Fibroblast of lung (primary cell): ENCODE measurements at regions not wholly inside any gene's neighbourhood (a gene's known extent, or its start where the extent isn't known, plus 50 kb on each side); places are given as distances from the start of the nearest gene placed in this dataset.

Experiments used
- EZH2 ChIP-seq: IDR thresholded peaks from 2 replicates; pipeline ENCODE4 v1.5.1; 2012; ENCODE audit warnings: low read length, control low read depth, mild to moderate bottlenecking; ENCODE audit errors: missing control alignments
- TF ChIP-seq, protein P1 (sequence below), 2 donors: IDR thresholded peaks in 1 of 2; conservative IDR thresholded peaks in 1 of 2; 1 replicate in 1 of 2; 2 replicates in 1 of 2; pipeline ENCODE4 v1.5.1; 2011 to 2012; ENCODE audit warnings: low read length in 2 of 2, control low read depth in 1 of 2, inconsistent platforms in 1 of 2, low read depth in 1 of 2, mild to moderate bottlenecking in 1 of 2

DNA sequence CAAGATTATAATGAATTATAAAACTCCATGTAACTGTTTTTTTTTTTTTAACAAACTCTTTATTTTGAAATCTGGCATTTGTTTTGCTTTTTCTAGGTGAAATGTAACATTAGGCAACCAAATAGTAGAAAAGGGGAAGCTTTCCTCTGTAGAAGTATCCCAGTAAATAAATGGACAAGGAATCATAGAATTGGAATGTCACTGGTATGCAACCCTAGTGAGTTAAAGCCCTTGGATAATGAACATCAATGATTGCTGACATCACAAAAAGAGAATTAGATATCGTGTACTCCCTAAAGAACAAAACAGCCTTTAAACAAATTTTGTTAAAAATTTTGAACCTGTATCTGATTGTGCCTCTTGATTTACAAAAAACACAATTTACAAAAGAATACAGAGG is 93.9 kb upstream of the OGFRL1 start:
- TF ChIP-seq, protein P1, sequence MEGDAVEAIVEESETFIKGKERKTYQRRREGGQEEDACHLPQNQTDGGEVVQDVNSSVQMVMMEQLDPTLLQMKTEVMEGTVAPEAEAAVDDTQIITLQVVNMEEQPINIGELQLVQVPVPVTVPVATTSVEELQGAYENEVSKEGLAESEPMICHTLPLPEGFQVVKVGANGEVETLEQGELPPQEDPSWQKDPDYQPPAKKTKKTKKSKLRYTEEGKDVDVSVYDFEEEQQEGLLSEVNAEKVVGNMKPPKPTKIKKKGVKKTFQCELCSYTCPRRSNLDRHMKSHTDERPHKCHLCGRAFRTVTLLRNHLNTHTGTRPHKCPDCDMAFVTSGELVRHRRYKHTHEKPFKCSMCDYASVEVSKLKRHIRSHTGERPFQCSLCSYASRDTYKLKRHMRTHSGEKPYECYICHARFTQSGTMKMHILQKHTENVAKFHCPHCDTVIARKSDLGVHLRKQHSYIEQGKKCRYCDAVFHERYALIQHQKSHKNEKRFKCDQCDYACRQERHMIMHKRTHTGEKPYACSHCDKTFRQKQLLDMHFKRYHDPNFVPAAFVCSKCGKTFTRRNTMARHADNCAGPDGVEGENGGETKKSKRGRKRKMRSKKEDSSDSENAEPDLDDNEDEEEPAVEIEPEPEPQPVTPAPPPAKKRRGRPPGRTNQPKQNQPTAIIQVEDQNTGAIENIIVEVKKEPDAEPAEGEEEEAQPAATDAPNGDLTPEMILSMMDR (conservative IDR thresholded peaks at IDR 0.05 in 1 of 2, IDR thresholded peaks at IDR 0.05 in 1 of 2; ENCODE audit: low read depth in 1 of 2, low read length in 2 of 2): no peak
- TF ChIP-seq EZH2: no peak
